SJCRH30 (cell line): ENCODE measurements at regions not wholly inside any gene's neighbourhood (a gene's known extent, or its start where the extent isn't known, plus 50 kb on each side); places are given as distances from the start of the nearest gene placed in this dataset.
A peak's percentile ranks its signal among the peaks of the same experiment; 100 is the strongest.
"Not testable (repeated sequence)": the region's sequence is repeated elsewhere in the genome, so short reads cannot be mapped to it uniquely, and the experiment has no call there.

ENCODE experiments used
- DNase-seq, 2 experiments: peaks; one replicate each; pipeline ENCODE4 v3.0.0-alpha.2; 2015 to 2020
- H3K27ac ChIP-seq: fragments of 250-450 bp; sonication (Bioruptor Pico); 2 replicates; pipeline ENCODE4 v1.5.1; 2020; ENCODE audit warnings: mild to moderate bottlenecking, moderate library complexity
- H3K27me3 ChIP-seq: fragments of 250-450 bp; sonication (Bioruptor Pico); 2 replicates; pipeline ENCODE4 v1.5.1; 2020; ENCODE audit warnings: mild to moderate bottlenecking, moderate library complexity
- H3K36me3 ChIP-seq: fragments of 250-450 bp; sonication (Bioruptor Pico); 2 replicates; pipeline ENCODE4 v1.5.1; 2020; ENCODE audit warnings: mild to moderate bottlenecking, moderate library complexity
- H3K4me1 ChIP-seq: fragments of 250-450 bp; sonication (Bioruptor Pico); 2 replicates; pipeline ENCODE4 v1.5.1; 2020; ENCODE audit warnings: mild to moderate bottlenecking, moderate library complexity
- H3K4me3 ChIP-seq: fragments of 250-450 bp; sonication (Bioruptor Pico); 2 replicates; pipeline ENCODE4 v1.5.1; 2020; ENCODE audit warnings: mild to moderate bottlenecking, moderate library complexity
- H3K9me3 ChIP-seq: fragments of 250-450 bp; sonication (Bioruptor Pico); replicated peaks from 2 replicates; pipeline ENCODE4 v1.5.1; 2020; ENCODE audit warnings: mild to moderate bottlenecking, moderate library complexity

GRCh38 chr6:169858935-169859351, 107.5 kb downstream of the ERMARD start:
- Histone ChIP-seq H3K4me3 (no peak overlapping the region), H3K4me1 (no peaks in the 10 kb centered on the region), H3K9me3 (no peaks in the 10 kb centered on the region), H3K27me3 (no peaks in the 10 kb centered on the region), H3K27ac (no peak overlapping the region), H3K36me3 (no peaks in the 10 kb centered on the region)
- no peak for DNase-seq

- Histone ChIP-seq H3K36me3 (no peaks in the 10 kb centered on the region), H3K4me1 (no peaks in the 10 kb centered on the region), H3K27me3 (no peaks in the 10 kb centered on the region), H3K4me3 (no peak overlapping the region), H3K9me3 (no peaks in the 10 kb centered on the region), H3K27ac (no peak overlapping the region)
- DNase-seq, result no peak
Observed at GRCh38 chr6:169858293-169858934, 107.0 kb downstream of the ERMARD start.

GRCh38 chr6:169857343-169858292, 106.2 kb downstream of the ERMARD start:
- Histone ChIP-seq H3K9me3 (no peaks in the 10 kb centered on the region), H3K4me3 (no peak overlapping the region)
- DNase-seq, result no peak

GRCh38 chr6:169856442-169857342, 105.3 kb downstream of the ERMARD start:
- not testable (repeated sequence) for H3K4me3 ChIP-seq, H3K27ac ChIP-seq, H3K4me1 ChIP-seq, H3K9me3 ChIP-seq, H3K36me3 ChIP-seq, H3K27me3 ChIP-seq, DNase-seq

More at GRCh38 chr6:169857343-169858292, 106.2 kb downstream of the ERMARD start:
- H3K27ac ChIP-seq, result no peak overlapping the region
- H3K36me3 ChIP-seq, result no peaks in the 10 kb centered on the region
- no peaks in the 10 kb centered on the region for H3K27me3 ChIP-seq
- no peaks in the 10 kb centered on the region for H3K4me1 ChIP-seq

- H3K4me3 ChIP-seq, result no peak overlapping the region
- H3K9me3 ChIP-seq, result no peaks in the 10 kb centered on the region
- no peaks in the 10 kb centered on the region for H3K27me3 ChIP-seq
- H3K27ac ChIP-seq, result no peak overlapping the region
- H3K36me3 ChIP-seq, result no peaks in the 10 kb centered on the region
- H3K4me1 ChIP-seq, result peaks cover 4% of the 10 kb centered on the region
- no peak for DNase-seq
Observed at GRCh38 chr6:169854813-169855212, 103.4 kb downstream of the ERMARD start.

GRCh38 chr6:169854083-169854725, 102.8 kb downstream of the ERMARD start:
- H3K4me1 ChIP-seq, result peaks cover 4% of the 10 kb centered on the region
- H3K4me3 ChIP-seq, result no peak overlapping the region
- no peak overlapping the region for H3K27ac ChIP-seq
- no peaks in the 10 kb centered on the region for H3K27me3 ChIP-seq
- H3K36me3 ChIP-seq, result no peaks in the 10 kb centered on the region
- DNase-seq, result no peak
- no peaks in the 10 kb centered on the region for H3K9me3 ChIP-seq

- no peaks in the 10 kb centered on the region for H3K36me3 ChIP-seq
- no peak for DNase-seq
- H3K9me3 ChIP-seq, result no peaks in the 10 kb centered on the region
- H3K27ac ChIP-seq, result no peak overlapping the region
- peaks cover 4% of the 10 kb centered on the region for H3K4me1 ChIP-seq
- no peak overlapping the region for H3K4me3 ChIP-seq
- H3K27me3 ChIP-seq, result no peaks in the 10 kb centered on the region
Observed at GRCh38 chr6:169853196-169854082, 102.0 kb downstream of the ERMARD start.

- H3K27ac ChIP-seq, result no peak overlapping the region; the same call in 1 of the 2 replicates
- H3K36me3 ChIP-seq, result no peaks in the 10 kb centered on the region
- H3K4me3 ChIP-seq, result no peak overlapping the region
- no peaks in the 10 kb centered on the region for H3K27me3 ChIP-seq
- no peaks in the 10 kb centered on the region for H3K9me3 ChIP-seq
- H3K4me1 ChIP-seq, result peaks cover 4% of the 10 kb centered on the region
- peak; percentile 33 to 46 for DNase-seq
Observed at GRCh38 chr6:169852504-169853195, 101.2 kb downstream of the ERMARD start.

GRCh38 chr6:169851641-169852503, 100.5 kb downstream of the ERMARD start:
- Histone ChIP-seq H3K27ac (peak overlapping the region; percentile 42), H3K27me3 (no peaks in the 10 kb centered on the region), H3K36me3 (no peaks in the 10 kb centered on the region), H3K4me3 (peak overlapping the region; percentile 13), H3K9me3 (no peaks in the 10 kb centered on the region), H3K4me1 (peaks cover 4% of the 10 kb centered on the region)
- peak; percentile 55 to 72 for DNase-seq

GRCh38 chr6:169850746-169851145, 99.3 kb downstream of the ERMARD start:
- no peaks in the 10 kb centered on the region for H3K27me3 ChIP-seq
- H3K4me3 ChIP-seq, result no peak overlapping the region
- H3K27ac ChIP-seq, result no peak overlapping the region
- no peaks in the 10 kb centered on the region for H3K36me3 ChIP-seq
- H3K4me1 ChIP-seq, result peaks cover 4% of the 10 kb centered on the region
- no peaks in the 10 kb centered on the region for H3K9me3 ChIP-seq
- DNase-seq, result no peak

- peaks cover 4% of the 10 kb centered on the region for H3K4me1 ChIP-seq
- no peaks in the 10 kb centered on the region for H3K27me3 ChIP-seq
- H3K27ac ChIP-seq, result no peak overlapping the region
- no peak for DNase-seq
- no peak overlapping the region for H3K4me3 ChIP-seq
- no peaks in the 10 kb centered on the region for H3K36me3 ChIP-seq
- H3K9me3 ChIP-seq, result no peaks in the 10 kb centered on the region
Observed at GRCh38 chr6:169850154-169850553, 98.7 kb downstream of the ERMARD start.

- no peaks in the 10 kb centered on the region for H3K36me3 ChIP-seq
- no peaks in the 10 kb centered on the region for H3K9me3 ChIP-seq
- peaks cover 4% of the 10 kb centered on the region for H3K4me1 ChIP-seq
- DNase-seq, result no peak
- H3K27ac ChIP-seq, result no peak overlapping the region
- no peaks in the 10 kb centered on the region for H3K27me3 ChIP-seq
- H3K4me3 ChIP-seq, result no peak overlapping the region
Observed at GRCh38 chr6:169849396-169849795, 98.0 kb downstream of the ERMARD start.
